ENCODE measurements at regions not wholly inside any gene's neighbourhood (a gene's known extent, or its start where the extent isn't known, plus 50 kb on each side); places are given as distances from the start of the nearest gene placed in this dataset.
"Not testable (repeated sequence)": the region's sequence is repeated elsewhere in the genome, so short reads cannot be mapped to it uniquely, and the experiment has no call there.

- Histone ChIP-seq H3K9me3 (no peaks in the 10 kb centered on the region), H3K4me1 (no peaks in the 10 kb centered on the region), H3K27ac (no peak overlapping the region), H3K27me3 (no peaks in the 10 kb centered on the region), H3K4me3 (no peak overlapping the region), H3K36me3 (no peaks in the 10 kb centered on the region)
- DNase-seq (ENCODE audit: extremely low spot score in 2 of 2): no peak
- intact Hi-C loops (cut with DNase I): no loop called here
- no peak for TF ChIP-seq POLR2A (IDR thresholded peaks at IDR 0.05)
- no peak for TF ChIP-seq POLR2AphosphoS5 (IDR thresholded peaks at IDR 0.05; ENCODE audit: insufficient read depth in 1 of 2, low read depth in 1 of 2)
- TF ChIP-seq, protein P1, sequence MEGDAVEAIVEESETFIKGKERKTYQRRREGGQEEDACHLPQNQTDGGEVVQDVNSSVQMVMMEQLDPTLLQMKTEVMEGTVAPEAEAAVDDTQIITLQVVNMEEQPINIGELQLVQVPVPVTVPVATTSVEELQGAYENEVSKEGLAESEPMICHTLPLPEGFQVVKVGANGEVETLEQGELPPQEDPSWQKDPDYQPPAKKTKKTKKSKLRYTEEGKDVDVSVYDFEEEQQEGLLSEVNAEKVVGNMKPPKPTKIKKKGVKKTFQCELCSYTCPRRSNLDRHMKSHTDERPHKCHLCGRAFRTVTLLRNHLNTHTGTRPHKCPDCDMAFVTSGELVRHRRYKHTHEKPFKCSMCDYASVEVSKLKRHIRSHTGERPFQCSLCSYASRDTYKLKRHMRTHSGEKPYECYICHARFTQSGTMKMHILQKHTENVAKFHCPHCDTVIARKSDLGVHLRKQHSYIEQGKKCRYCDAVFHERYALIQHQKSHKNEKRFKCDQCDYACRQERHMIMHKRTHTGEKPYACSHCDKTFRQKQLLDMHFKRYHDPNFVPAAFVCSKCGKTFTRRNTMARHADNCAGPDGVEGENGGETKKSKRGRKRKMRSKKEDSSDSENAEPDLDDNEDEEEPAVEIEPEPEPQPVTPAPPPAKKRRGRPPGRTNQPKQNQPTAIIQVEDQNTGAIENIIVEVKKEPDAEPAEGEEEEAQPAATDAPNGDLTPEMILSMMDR (IDR thresholded peaks at IDR 0.05): no peak
Observed at GRCh38 chr17:51428668-51429495, 168.5 kb downstream of the UTP18 start.

GRCh38 chr17:51429938-51430337 lies 169.6 kb downstream of the UTP18 start:
- H3K36me3 ChIP-seq; H3K4me1 ChIP-seq; H3K27ac ChIP-seq; intact Hi-C loops (cut with DNase I); H3K4me3 ChIP-seq; H3K9me3 ChIP-seq; DNase-seq (ENCODE audit: extremely low spot score in 2 of 2); H3K27me3 ChIP-seq: not testable (repeated sequence)

DNA sequence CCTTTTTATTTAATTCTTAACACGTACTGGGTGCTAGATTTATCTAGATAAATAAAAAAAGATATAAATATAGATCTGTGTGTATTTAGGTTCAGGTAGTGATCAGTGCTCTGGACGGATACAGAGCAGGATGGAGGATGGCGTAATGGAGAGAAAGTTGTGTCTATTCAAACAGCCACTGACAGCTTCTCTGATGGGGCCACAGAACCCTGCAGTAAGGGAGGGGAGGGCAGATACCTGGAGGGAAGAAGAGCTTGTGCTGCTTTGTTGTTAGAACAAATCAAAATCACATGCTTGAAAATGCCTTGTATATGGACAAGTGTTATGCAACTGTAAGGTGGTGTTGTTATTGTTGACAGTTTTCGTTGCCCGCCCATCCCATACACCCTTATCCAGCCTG lies 170.2 kb downstream of the UTP18 start:
- intact Hi-C loops (cut with DNase I): no loop called here
- Histone ChIP-seq H3K27me3 (no peaks in the 10 kb centered on the region), H3K27ac (no peak overlapping the region), H3K4me3 (no peak overlapping the region), H3K4me1 (no peaks in the 10 kb centered on the region), H3K36me3 (no peaks in the 10 kb centered on the region), H3K9me3 (no peaks in the 10 kb centered on the region)
- no peak for DNase-seq (ENCODE audit: extremely low spot score in 2 of 2)
- TF ChIP-seq POLR2AphosphoS5 (IDR thresholded peaks at IDR 0.05; ENCODE audit: insufficient read depth in 1 of 2, low read depth in 1 of 2) (no peak), POLR2A (IDR thresholded peaks at IDR 0.05) (no peak)
- TF ChIP-seq, protein P1 (IDR thresholded peaks at IDR 0.05): no peak

DNA sequence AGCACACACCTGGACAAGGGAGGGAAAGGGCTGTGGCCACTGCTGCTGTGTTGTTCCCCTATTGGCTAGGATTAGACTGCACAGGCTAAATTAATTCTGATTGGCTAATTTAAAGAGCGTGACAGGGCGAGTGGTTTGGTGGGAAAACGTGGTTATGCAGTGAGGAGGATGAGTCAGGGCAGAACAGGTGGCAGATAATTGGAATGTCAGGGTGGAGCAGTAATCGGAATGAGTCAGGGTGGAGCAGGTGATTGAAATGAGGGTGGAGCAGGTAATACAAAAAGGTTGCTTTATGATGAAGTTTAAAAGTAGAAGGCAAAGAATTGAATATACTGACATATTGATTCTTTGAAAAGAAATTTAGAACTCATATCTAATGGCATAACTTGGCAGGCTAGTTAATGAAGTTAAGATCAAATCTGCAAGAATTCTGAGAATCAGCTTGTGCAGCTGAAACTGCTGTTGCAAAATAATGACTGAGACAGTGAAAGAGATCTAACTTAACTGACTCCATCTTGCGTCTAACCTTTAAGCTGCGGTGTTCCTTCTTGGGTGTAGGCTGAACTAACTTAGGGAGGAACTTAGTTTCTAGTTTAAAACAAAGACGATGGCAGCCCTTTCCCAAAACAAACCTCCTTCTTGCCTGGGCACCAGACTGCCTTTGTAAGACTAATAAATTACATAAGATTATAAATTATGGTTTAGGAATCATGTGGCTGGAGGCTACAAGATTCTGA lies 174.3 kb downstream of the UTP18 start:
- Histone ChIP-seq H3K27me3 (no peaks in the 10 kb centered on the region), H3K36me3 (no peaks in the 10 kb centered on the region), H3K27ac (no peak overlapping the region), H3K4me3 (no peak overlapping the region), H3K4me1 (no peaks in the 10 kb centered on the region), H3K9me3 (no peaks in the 10 kb centered on the region)
- TF ChIP-seq POLR2AphosphoS5 (IDR thresholded peaks at IDR 0.05; ENCODE audit: insufficient read depth in 1 of 2, low read depth in 1 of 2) (no peak), POLR2A (IDR thresholded peaks at IDR 0.05) (no peak)
- TF ChIP-seq, protein P1 (IDR thresholded peaks at IDR 0.05): no peak
- intact Hi-C loops (cut with DNase I): no loop called here
- DNase-seq (ENCODE audit: extremely low spot score in 2 of 2): no peak

- Histone ChIP-seq H3K4me3 (no peak overlapping the region), H3K9me3 (no peaks in the 10 kb centered on the region), H3K27ac (no peak overlapping the region), H3K4me1 (no peaks in the 10 kb centered on the region), H3K27me3 (no peaks in the 10 kb centered on the region), H3K36me3 (no peaks in the 10 kb centered on the region)
- no peak for TF ChIP-seq POLR2A (IDR thresholded peaks at IDR 0.05)
- TF ChIP-seq, protein P1 (IDR thresholded peaks at IDR 0.05): no peak
- TF ChIP-seq POLR2AphosphoS5 (IDR thresholded peaks at IDR 0.05; ENCODE audit: insufficient read depth in 1 of 2, low read depth in 1 of 2): no peak
- no peak for DNase-seq (ENCODE audit: extremely low spot score in 2 of 2)
- intact Hi-C loops (cut with DNase I): no loop called here
Observed at GRCh38 chr17:51435171-51435552, 174.8 kb downstream of the UTP18 start.
